ENCODE measurements at regions not wholly inside any gene's neighbourhood (a gene's known extent, or its start where the extent isn't known, plus 50 kb on each side); places are given as distances from the start of the nearest gene placed in this dataset.

DNA sequence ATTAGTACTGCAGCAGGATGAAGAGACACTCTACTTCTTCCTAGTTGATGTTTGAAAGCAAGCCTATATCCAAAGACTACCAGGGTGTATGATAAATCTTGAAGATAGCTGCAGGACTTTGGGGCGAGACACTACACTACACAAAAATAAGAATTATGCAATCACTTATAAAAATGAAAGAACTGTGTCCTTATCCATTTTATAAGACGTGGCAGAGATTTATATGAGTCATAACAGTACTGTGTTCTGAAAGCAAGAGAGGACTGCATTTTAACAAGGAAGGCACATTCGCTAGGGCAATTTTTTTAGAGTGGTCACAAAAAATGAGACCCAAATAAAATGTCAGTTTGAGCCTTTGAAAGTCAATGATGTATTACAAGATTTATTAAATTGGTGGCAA, 617.0 kb upstream of the LINC00305 start:
- TF ChIP-seq, protein P1, sequence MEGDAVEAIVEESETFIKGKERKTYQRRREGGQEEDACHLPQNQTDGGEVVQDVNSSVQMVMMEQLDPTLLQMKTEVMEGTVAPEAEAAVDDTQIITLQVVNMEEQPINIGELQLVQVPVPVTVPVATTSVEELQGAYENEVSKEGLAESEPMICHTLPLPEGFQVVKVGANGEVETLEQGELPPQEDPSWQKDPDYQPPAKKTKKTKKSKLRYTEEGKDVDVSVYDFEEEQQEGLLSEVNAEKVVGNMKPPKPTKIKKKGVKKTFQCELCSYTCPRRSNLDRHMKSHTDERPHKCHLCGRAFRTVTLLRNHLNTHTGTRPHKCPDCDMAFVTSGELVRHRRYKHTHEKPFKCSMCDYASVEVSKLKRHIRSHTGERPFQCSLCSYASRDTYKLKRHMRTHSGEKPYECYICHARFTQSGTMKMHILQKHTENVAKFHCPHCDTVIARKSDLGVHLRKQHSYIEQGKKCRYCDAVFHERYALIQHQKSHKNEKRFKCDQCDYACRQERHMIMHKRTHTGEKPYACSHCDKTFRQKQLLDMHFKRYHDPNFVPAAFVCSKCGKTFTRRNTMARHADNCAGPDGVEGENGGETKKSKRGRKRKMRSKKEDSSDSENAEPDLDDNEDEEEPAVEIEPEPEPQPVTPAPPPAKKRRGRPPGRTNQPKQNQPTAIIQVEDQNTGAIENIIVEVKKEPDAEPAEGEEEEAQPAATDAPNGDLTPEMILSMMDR (conservative IDR thresholded peaks at IDR 0.05; ENCODE audit: low read length), result no peak
- no peak for TF ChIP-seq EZH2phosphoT487 (IDR thresholded peaks at IDR 0.05; ENCODE audit: borderline replicate concordance, low read depth, low read length)
